GM12874 (cell line): ENCODE measurements at regions not wholly inside any gene's neighbourhood (a gene's known extent, or its start where the extent isn't known, plus 50 kb on each side); places are given as distances from the start of the nearest gene placed in this dataset.

Source experiments
- TF ChIP-seq, protein P1 (sequence below): IDR thresholded peaks from 2 replicates; pipeline ENCODE4 v1.5.1; 2011; ENCODE audit warnings: low read depth, mild to moderate bottlenecking, control low read depth, low read length, moderate library complexity; ENCODE audit not compliant: insufficient read depth

DNA sequence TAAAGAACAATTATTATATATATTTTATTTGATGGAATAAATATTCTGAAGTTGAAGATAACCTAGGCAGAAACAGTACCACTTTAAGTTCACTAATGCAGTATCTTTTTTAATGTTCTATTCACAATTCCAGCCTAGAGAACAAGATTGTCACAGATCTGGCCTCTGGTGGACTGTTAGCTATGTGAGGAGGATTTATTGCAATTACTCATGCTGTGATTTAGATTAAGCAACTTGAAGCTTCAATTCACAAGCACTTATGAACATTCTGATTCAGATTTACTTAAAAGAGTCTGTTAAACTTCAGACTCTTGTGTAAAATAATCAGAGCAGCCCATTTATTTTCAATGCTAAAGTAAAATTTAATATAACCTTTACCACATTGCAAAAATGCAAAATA is 1489.8 kb downstream of the STIM2 start:
- TF ChIP-seq, protein P1, sequence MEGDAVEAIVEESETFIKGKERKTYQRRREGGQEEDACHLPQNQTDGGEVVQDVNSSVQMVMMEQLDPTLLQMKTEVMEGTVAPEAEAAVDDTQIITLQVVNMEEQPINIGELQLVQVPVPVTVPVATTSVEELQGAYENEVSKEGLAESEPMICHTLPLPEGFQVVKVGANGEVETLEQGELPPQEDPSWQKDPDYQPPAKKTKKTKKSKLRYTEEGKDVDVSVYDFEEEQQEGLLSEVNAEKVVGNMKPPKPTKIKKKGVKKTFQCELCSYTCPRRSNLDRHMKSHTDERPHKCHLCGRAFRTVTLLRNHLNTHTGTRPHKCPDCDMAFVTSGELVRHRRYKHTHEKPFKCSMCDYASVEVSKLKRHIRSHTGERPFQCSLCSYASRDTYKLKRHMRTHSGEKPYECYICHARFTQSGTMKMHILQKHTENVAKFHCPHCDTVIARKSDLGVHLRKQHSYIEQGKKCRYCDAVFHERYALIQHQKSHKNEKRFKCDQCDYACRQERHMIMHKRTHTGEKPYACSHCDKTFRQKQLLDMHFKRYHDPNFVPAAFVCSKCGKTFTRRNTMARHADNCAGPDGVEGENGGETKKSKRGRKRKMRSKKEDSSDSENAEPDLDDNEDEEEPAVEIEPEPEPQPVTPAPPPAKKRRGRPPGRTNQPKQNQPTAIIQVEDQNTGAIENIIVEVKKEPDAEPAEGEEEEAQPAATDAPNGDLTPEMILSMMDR, result no peak

DNA sequence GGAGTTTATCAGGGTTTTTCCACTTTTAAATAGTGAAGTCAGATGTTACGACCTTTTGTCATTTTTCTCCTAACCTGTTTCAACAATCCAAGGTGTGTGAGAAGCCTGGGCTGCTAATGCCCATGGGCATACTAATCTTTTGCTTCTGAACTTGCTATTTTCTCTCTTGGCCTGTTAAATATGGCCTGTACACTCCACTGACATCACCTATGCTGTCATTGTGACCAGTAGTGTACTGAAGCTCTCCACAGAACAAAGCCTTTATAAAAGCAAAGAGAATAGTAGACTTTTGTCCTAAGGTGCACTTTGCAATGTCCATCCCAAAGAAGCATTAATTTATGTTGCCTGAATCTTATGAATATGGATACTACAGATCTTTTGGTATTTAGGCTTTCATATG is 1490.5 kb downstream of the STIM2 start:
- TF ChIP-seq, protein P1, result no peak

DNA sequence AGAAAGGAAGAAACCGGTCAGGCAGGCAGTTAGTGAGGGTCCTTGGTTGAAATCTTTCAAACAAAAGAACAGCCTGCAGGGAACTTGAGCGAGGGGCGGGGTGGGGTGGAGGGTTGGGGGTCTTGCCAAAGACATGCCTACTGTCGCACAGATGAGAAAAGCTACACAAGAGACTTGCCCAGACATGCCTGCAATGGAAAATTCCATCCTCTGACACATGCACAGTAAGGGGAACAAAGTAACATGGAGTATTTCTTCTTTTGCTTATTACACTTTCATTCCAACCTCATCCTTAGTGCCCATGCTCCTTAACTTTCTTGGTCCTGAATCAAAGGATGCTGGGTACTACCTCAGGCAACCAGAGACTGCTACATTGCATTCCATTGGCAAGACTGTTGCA is 1491.2 kb downstream of the STIM2 start:
- TF ChIP-seq, protein P1, result no peak

DNA sequence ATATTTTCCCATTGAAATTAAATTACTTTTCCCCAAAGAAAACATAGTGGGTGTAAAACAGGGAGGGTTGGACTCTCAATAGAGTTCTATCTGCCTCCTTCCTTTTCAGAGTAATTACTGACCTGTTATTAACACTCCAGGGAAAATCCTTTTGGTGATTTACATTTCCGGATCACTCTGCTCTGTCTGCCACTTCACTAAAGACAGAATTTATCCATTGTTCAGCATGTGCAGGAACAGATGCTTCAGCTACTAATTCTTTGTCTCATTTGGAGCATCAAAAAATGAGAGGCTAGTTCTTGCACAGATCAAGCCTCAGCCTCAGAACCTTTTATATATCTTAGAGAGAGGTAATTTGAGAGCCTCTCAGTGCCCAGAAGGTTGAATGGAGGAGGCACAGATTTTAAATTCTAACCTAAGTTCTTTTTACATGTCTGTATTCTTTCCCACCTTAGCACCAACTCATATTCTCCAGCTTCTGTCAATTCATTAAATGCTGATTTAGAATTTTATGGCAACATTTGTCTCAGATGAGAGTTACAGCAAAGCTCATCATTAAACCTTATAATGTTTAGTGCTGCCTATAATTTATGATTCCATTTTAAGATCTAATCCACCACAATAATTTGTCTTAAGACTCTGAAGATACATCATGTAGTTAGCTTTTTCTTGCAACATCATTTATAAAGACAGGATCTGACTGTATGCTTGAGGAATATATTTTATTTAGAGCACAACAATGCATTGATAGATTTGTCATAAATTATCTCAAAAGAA is 1494.4 kb downstream of the STIM2 start:
- TF ChIP-seq, protein P1, result no peak

DNA sequence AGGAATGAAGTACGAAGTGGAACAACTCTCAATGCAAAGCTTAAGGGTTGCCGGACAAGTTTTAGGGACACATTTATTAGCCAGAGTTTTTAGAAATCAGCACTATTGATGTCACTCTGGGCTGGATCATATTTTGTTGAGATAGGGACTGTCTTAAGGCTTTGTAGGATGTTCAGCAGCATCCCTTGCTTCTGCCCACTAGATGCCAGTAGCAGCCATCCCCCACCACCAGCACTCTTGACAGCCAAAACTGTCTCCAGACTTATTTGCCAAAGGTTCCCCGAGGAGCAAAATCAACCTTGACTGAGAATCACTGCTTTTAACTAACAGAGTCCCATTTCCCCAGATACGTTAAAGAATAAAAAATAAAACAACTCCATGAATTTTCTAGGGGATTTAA is 1497.3 kb downstream of the STIM2 start:
- TF ChIP-seq, protein P1, result no peak

DNA sequence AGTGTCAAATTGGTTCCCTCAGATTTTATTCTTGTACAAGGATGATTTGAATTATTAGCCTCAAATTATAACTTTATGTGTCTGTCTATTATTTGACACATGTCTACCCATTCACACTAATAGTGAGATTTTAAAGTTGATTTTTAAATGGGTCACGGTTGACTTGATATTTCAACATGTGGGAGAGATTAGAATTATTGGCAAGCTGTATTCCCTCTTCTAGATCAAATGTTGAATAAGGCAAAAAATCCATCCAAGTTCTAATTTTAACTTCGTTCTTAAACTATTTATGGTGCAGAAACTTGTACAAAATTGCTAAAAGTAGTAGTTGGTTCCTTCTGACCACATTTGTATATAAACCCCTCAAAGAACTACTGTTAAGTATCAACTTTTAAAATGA is 1498.0 kb downstream of the STIM2 start:
- TF ChIP-seq, protein P1, result no peak

DNA sequence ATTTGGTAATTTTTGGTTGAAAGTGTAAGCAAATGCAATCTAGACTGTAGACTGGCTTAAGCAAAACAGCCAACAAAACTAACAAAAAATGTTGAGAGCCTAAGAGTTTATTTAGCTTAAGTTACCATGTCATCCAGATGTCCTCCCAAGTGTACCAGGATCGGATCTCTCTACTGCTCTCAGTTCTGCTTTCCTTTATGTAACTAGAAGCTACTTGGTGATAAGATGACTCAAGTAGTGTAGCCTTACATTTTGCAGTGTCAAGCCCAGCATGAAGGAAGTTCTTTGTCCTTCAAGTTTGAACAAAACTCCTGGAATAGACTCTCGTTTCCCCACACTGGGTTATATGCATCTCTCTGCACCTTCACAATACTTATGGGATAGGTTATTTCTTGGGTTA is 1500.0 kb downstream of the STIM2 start:
- TF ChIP-seq, protein P1, result no peak
